ENCODE measurements at regions not wholly inside any gene's neighbourhood (a gene's known extent, or its start where the extent isn't known, plus 50 kb on each side); places are given as distances from the start of the nearest gene placed in this dataset.

GRCh38 chr14:26261368-26262122 is 336.3 kb downstream of the NOVA1 start:
- TF ChIP-seq POLR2A (IDR thresholded peaks at IDR 0.05; ENCODE audit: low read length) (no peak), GATA1 (IDR thresholded peaks at IDR 0.05; ENCODE audit: low read depth, low read length) (no peak)
